HepG2 (cell line): ENCODE measurements at regions not wholly inside any gene's neighbourhood (a gene's known extent, or its start where the extent isn't known, plus 50 kb on each side); places are given as distances from the start of the nearest gene placed in this dataset.

Source experiments
- ATAC-seq: fragments of 200-7000 bp; cut with Tn5 transposase; 3 replicates; pipeline ENCODE4 v1.9.1; 2020; ENCODE audit warnings: mild to moderate bottlenecking, moderate library complexity
- BruUV-seq: library from RNA; stranded (reverse); fragments of 400-500 nt; replicated peaks from 2 replicates; lab custom pipeline; 2021; lab: Mats Ljungman, UMichigan
- CTCF ChIA-PET: fragments of 300-600 bp; formaldehyde crosslinking; extraction: SDS; loops from one replicate; lab custom pipeline; 2021; ENCODE audit warnings: low total read pairs, inconsistent platforms, low intra/inter-chr PET ratio; lab: Yijun Ruan, JAX
- POLR2A ChIA-PET: fragments of 350-600 bp; sonication (Branson Sonifier 250); formaldehyde crosslinking; loops from one replicate; lab custom pipeline; 2020; ENCODE audit warnings: antibody characterized with exemption, inconsistent platforms; lab: Yijun Ruan, JAX
- DNase-seq: peaks from one replicate; pipeline ENCODE4 v3.0.0-alpha.2; 2015; ENCODE audit warnings: low spot score
- FAIRE-seq: peaks from 3 replicates; lab custom pipeline; 2011; peaks lifted over from hg19 to GRCh38; lab: Jason Lieb, UNC
- H2AFZ ChIP-seq: one replicate; pipeline ENCODE4 v1.6.1; 2011; ENCODE audit warnings: low read length, inconsistent platforms
- H3K27ac ChIP-seq: fragments of 300-600 bp; 3 replicates; pipeline ENCODE4 v1.8.0; 2011; ENCODE audit warnings: mixed run types, mild to moderate bottlenecking, mixed read lengths, low read length, inconsistent platforms; ENCODE audit not compliant: insufficient read depth; ENCODE audit errors: extremely low read length
- H3K27me3 ChIP-seq, 2 experiments: fragments of 200-600 bp in 1 of 2; 2 replicates in 1 of 2; 3 replicates in 1 of 2; pipeline versions ENCODE4 v1.6.0 to v1.8.0; 2011; ENCODE audit warnings: low read length in 2 of 2, mild to moderate bottlenecking in 2 of 2, moderate library complexity in 2 of 2, inconsistent platforms in 1 of 2; ENCODE audit not compliant: insufficient read depth in 2 of 2, control insufficient read depth in 1 of 2
- H3K36me3 ChIP-seq, 2 experiments: fragments of 200-600 bp in 1 of 2; replicated peaks in 1 of 2; 2 replicates in 1 of 2; 3 replicates in 1 of 2; pipeline versions ENCODE4 v1.5.1 to v1.8.0; 2011; ENCODE audit warnings: low read length in 2 of 2, inconsistent platforms in 1 of 2; ENCODE audit not compliant: insufficient read depth in 2 of 2, control insufficient read depth in 1 of 2
- H3K4me1 ChIP-seq: 2 replicates; pipeline ENCODE4 v1.5.1; 2012; ENCODE audit warnings: low read length, inconsistent platforms; ENCODE audit not compliant: insufficient read depth
- H3K4me2 ChIP-seq: 2 replicates; pipeline ENCODE4 v1.6.0; 2011; ENCODE audit warnings: low read depth, low read length, inconsistent platforms
- H3K4me3 ChIP-seq, 3 experiments: fragments of 200-600 bp in 1 of 3; sonication (generic), shearing (Covaris generic) in 1 of 3; replicated peaks in 1 of 3; 2 replicates each; pipeline ENCODE4 v1.5.1; 2011 to 2016; ENCODE audit warnings: low read length in 3 of 3, inconsistent platforms in 2 of 3, low read depth in 2 of 3, mild to moderate bottlenecking in 2 of 3, control low read depth in 1 of 3, mixed read lengths in 1 of 3; ENCODE audit not compliant: insufficient read depth in 1 of 3
- H3K79me2 ChIP-seq: one replicate; pipeline ENCODE4 v1.6.1; 2011; ENCODE audit warnings: low read length, inconsistent platforms; ENCODE audit not compliant: insufficient read depth
- H3K9ac ChIP-seq: 2 replicates; pipeline ENCODE4 v1.6.0; 2011; ENCODE audit warnings: mild to moderate bottlenecking, low read depth, low read length, inconsistent platforms; ENCODE audit not compliant: insufficient read depth
- H3K9me3 ChIP-seq: 2 replicates; pipeline ENCODE4 v1.5.1; 2012; ENCODE audit warnings: mild to moderate bottlenecking, low read length
- H4K20me1 ChIP-seq: 2 replicates; pipeline ENCODE4 v1.6.0; 2011; ENCODE audit warnings: inconsistent platforms, mild to moderate bottlenecking, low read length, moderate library complexity; ENCODE audit not compliant: insufficient read depth
- ESRRA ChIP-seq: sonication (generic); formaldehyde crosslinking; IDR thresholded peaks from 2 replicates; pipeline ENCODE4 v1.5.1; 2020; ENCODE audit warnings: mild to moderate bottlenecking, low read depth, missing genetic modification reagents
- HMG20B ChIP-seq: conservative IDR thresholded peaks from 2 replicates; pipeline ENCODE4 v1.6.1; 2016; ENCODE audit warnings: missing genetic modification reagents, missing compliant biosample characterization
- HNRNPH1 ChIP-seq: fragments of 200-400 bp; formaldehyde crosslinking; optimal IDR thresholded peaks from 2 replicates; pipeline ENCODE3; 2017; ENCODE audit warnings: mild to moderate bottlenecking, low read depth, low read length
- KMT2B ChIP-seq: IDR thresholded peaks from 2 replicates; pipeline ENCODE4 v1.6.1; 2016; ENCODE audit warnings: missing genetic modification reagents, missing compliant biosample characterization
- SIX1 ChIP-seq: sonication (generic); formaldehyde crosslinking; IDR thresholded peaks from 2 replicates; pipeline ENCODE4 v1.4.0; 2020; ENCODE audit warnings: missing genetic modification reagents, borderline replicate concordance
- SMARCC2 ChIP-seq: fragments of 450-650 bp; IDR thresholded peaks from 2 replicates; pipeline ENCODE4 v1.6.1; 2017; ENCODE audit warnings: antibody characterized with exemption, mild to moderate bottlenecking
- THYN1 ChIP-seq: sonication (generic); formaldehyde crosslinking; IDR thresholded peaks from 2 replicates; pipeline ENCODE4 v1.8.1; 2023; ENCODE audit warnings: low read depth, mild to moderate bottlenecking, moderate library complexity, missing genetic modification reagents, borderline replicate concordance
- ZBTB21 ChIP-seq: sonication (generic); formaldehyde crosslinking; IDR thresholded peaks from 2 replicates; pipeline ENCODE4 v1.4.0; 2020; ENCODE audit warnings: missing genetic modification reagents
- ZNF550 ChIP-seq: sonication (generic); formaldehyde crosslinking; IDR thresholded peaks from 2 replicates; pipeline ENCODE4 v1.4.0; 2020; ENCODE audit warnings: mild to moderate bottlenecking, missing genetic modification reagents, borderline replicate concordance
- ZNF678 ChIP-seq: sonication (generic); formaldehyde crosslinking; IDR thresholded peaks from 2 replicates; pipeline ENCODE4 v1.4.0; 2020; ENCODE audit warnings: mild to moderate bottlenecking, missing genetic modification reagents
- ZNF816 ChIP-seq: sonication (generic); formaldehyde crosslinking; IDR thresholded peaks from 2 replicates; pipeline ENCODE4 v1.8.0; 2022; ENCODE audit warnings: missing genetic modification reagents, mild to moderate bottlenecking, borderline replicate concordance
- ZSCAN31 ChIP-seq: sonication (generic); formaldehyde crosslinking; IDR thresholded peaks from 2 replicates; pipeline ENCODE4 v1.5.0; 2020; ENCODE audit warnings: low read depth, mild to moderate bottlenecking, missing genetic modification reagents
- WGBS: methylation state at CpG from one replicate; pipeline ENCODE4 v1.1.6; 2017; ENCODE audit warnings: low lambda C conversion rate; 5-methylcytosine and 5-hydroxymethylcytosine counted together
- in situ Hi-C: cut with HindIII; loops from 2 replicates; pipeline ENCODE4 v1.10.0; 2017; ENCODE audit warnings: low pct_unique_long_range_greater_than_20kb; ENCODE audit not compliant: extremely low pct_ligation_motif_present
- intact Hi-C: fragments of 100-400 bp; cut with micrococcal nuclease; formaldehyde crosslinking; loops from one replicate; pipeline ENCODE4 v1.10.0; 2022; ENCODE audit not compliant: unreplicated experiment
- TF ChIP-seq, protein P1 (sequence below): sonication (generic); formaldehyde crosslinking; IDR thresholded peaks from 2 replicates; pipeline ENCODE4 v1.9.0; 2022; ENCODE audit warnings: missing genetic modification reagents, mild to moderate bottlenecking, borderline replicate concordance

- BruUV-seq, result no TSS peak
These were observed 184.0 kb upstream of the TMC3 start for GRCh38 chr15:81558056-81558455.

DNA sequence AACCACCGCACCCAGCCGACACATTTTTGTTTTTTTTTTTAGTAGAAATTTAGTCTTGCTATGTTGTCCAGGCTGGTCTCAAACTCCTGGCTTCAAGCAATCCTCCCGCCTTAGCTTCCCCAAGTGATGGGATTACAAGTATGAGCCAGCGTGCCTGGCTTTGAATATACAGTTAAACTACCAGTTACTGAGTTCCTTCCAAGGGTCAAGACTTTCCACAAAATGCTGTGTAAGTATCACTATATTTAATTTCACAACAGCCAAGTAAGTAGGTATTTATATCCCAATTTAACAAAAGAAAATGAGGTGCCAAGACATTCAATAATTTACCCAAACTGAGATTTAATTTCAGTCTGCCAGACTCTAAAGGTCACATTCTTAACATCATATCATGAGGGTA is 181.3 kb upstream of the TMC3 start:
- H3K27ac ChIP-seq, result no peak overlapping the region
- H3K4me2 ChIP-seq, result no peak overlapping the region
- WGBS, result 42% methylated on average over 4 of the region's 4 CpGs
- no peaks in the 10 kb centered on the region for H4K20me1 ChIP-seq
- H3K4me3 ChIP-seq, result no peak overlapping the region
- H3K9ac ChIP-seq, result no peak overlapping the region
- ChIA-PET CTCF (no interaction called here), POLR2A (no interaction called here)
- H3K79me2 ChIP-seq, result no peaks in the 10 kb centered on the region
- intact Hi-C loops (no loop called here), in situ Hi-C loops (no loop called here)
- no TSS peak for BruUV-seq
- FAIRE-seq, result no peak
- H3K9me3 ChIP-seq, result no peaks in the 10 kb centered on the region
- no peaks in the 10 kb centered on the region for H3K4me1 ChIP-seq
- TF ChIP-seq ZNF678 (CRISPR knock-in tag), result no peak
- no peak for TF ChIP-seq SIX1
- TF ChIP-seq ZNF550, result no peak
- TF ChIP-seq HNRNPH1, result no peak
- no peak for TF ChIP-seq SMARCC2
- TF ChIP-seq, all 625 proteins: peak for 0
- no peak overlapping the region for H2AFZ ChIP-seq
- DNase-seq (no peak), ATAC-seq (no peak)
- no peaks in the 10 kb centered on the region for H3K36me3 ChIP-seq
- H3K27me3 ChIP-seq, result no peaks in the 10 kb centered on the region

More at GRCh38 chr15:81558056-81558455, 184.0 kb upstream of the TMC3 start:
- ChIA-PET CTCF (no interaction called here), POLR2A (no interaction called here)
- no peak overlapping the region for H3K4me3 ChIP-seq
- H3K4me2 ChIP-seq, result no peak overlapping the region
- DNase-seq, result no peak
- no peak overlapping the region for H3K9ac ChIP-seq
- TF ChIP-seq ZNF816 (no peak), ESRRA (no peak), ZSCAN31 (no peak), THYN1 (no peak), ZBTB21 (CRISPR knock-in tag) (no peak), HMG20B (no peak), KMT2B (CRISPR knock-in tag) (no peak)
- TF ChIP-seq, protein P1, sequence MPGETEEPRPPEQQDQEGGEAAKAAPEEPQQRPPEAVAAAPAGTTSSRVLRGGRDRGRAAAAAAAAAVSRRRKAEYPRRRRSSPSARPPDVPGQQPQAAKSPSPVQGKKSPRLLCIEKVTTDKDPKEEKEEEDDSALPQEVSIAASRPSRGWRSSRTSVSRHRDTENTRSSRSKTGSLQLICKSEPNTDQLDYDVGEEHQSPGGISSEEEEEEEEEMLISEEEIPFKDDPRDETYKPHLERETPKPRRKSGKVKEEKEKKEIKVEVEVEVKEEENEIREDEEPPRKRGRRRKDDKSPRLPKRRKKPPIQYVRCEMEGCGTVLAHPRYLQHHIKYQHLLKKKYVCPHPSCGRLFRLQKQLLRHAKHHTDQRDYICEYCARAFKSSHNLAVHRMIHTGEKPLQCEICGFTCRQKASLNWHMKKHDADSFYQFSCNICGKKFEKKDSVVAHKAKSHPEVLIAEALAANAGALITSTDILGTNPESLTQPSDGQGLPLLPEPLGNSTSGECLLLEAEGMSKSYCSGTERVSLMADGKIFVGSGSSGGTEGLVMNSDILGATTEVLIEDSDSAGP (CRISPR knock-in tag), result no peak
- no peaks in the 10 kb centered on the region for H3K27me3 ChIP-seq
- no peak for ATAC-seq
- no peaks in the 10 kb centered on the region for H3K36me3 ChIP-seq
- in situ Hi-C loops (no loop called here), intact Hi-C loops (no loop called here)
- FAIRE-seq, result no peak
- no peaks in the 10 kb centered on the region for H3K9me3 ChIP-seq
- no peaks in the 10 kb centered on the region for H3K4me1 ChIP-seq
- no peaks in the 10 kb centered on the region for H4K20me1 ChIP-seq
- no peak overlapping the region for H2AFZ ChIP-seq
- WGBS, result 4% methylated on average over 2 of the region's 2 CpGs
- H3K27ac ChIP-seq, result no peak overlapping the region
- H3K79me2 ChIP-seq, result no peaks in the 10 kb centered on the region
